NCI-H1694 (cell line): ENCODE measurements at regions not wholly inside any gene's neighbourhood (a gene's known extent, or its start where the extent isn't known, plus 50 kb on each side); places are given as distances from the start of the nearest gene placed in this dataset.
A peak's percentile ranks its signal among the peaks of the same experiment; 100 is the strongest.

ENCODE experiments used
- DNase-seq: peaks from one replicate; lab custom pipeline; 2025; lab: John Stamatoyannopoulos, UW

DNA sequence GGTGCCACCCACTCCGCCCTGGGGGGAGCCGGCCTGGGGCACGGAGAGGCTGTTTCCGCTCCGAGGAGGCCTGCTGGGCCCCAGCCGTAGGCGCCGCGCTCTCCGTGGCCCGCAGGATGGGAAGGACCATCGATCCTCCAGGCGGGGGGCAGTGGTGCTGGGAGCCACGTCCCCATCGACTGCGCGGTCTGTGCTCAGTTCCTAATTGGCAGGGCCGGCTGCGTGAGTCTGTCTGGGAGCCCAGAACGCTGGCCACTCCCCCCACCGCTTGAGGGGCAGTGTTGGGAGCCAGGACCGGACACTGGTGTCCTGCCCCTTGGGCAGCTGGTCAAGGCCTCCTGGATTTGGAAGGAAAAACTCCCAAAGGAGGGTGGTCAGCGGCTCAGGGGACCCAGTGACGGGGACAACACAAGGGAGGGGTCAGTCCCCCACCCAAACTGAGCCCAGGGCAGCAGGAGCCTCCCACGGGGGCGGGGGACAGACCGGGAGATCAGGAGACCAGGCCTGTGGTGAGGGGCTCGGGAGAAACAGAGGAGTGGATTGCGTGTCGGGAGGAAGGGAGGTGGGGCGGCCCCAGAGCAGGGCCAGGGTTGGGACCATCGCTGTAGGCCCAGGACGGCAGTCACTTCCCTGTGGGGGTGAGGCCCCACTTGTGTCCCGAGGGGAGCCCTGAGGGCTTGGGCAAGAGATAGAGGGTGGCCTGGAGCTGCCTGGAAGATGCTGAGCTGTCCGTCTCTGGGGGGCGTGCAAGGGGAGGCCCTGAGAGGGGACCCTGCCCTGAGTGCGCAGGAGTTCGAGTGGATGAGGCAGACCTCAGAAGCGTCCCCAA, 89.0 kb downstream of the UNCX start:
- DNase-seq = no peak

DNA sequence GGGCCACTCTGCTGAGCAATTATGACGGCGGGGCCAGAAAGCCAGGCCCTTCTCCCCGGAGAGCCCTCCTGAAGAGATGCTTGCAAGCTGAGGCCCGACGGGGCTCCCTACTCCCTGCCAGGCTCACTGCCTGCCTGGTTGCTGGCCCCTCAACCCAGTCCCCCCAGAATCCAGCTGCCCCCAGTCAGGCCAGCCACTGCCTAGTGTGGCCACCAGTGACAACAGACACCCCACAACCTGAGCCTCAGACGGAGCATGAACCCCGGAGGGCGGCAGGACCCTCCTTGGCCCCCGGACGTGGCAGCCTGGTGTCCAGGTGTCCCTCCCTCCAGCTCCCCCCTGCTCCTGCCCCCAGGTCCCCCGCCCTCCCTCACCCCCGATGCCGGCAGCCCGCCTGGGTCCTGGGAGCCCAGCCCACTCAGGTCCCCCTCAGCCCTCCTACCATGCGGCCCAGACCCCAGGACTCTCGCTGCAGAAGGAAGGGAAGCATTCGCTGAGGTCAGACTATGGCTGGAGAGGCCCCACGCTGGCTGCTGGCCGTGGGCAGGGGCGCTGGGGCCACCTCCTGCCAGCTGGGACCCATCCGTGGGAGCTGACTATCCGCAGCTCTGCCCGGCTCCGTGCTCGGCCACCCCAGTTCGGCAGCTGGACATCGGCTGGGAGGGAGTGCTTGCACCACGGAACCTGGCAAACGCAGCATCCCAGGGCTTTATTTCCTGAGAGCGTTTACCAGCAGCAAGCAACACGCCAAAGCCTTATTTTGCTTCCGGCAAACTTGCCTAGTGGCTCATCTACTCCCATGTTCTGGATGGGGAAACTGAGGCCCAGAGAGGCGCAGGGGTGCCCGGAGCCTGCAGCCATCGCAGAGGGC, 89.8 kb downstream of the UNCX start:
- DNase-seq = no peak

- DNase-seq = no peak
Observed at GRCh38 chr7:1323178-1324027, 90.7 kb downstream of the UNCX start.

GRCh38 chr7:1324028-1324900, 91.6 kb downstream of the UNCX start:
- no peak for DNase-seq

DNA sequence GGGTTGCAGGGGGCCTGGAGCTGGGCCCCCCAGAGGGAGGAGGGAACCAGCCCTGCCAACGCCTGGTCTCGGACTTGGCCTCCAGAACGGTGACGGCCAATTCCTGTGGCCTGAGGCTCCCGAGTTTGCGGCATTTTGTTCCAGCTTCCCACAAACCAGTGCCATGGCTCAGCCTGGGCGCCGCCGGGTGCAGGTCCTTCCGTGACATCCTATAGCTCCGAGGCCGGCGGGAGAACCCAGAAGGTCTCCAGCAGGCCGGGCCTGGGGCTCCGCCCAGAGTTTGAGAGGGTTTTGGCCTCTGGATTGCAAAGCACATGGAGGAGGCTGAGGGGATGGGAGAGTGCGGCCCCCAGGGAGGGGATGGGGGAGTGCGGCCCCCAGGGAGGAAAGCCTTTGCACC, 92.6 kb downstream of the UNCX start:
- no peak for DNase-seq

DNA sequence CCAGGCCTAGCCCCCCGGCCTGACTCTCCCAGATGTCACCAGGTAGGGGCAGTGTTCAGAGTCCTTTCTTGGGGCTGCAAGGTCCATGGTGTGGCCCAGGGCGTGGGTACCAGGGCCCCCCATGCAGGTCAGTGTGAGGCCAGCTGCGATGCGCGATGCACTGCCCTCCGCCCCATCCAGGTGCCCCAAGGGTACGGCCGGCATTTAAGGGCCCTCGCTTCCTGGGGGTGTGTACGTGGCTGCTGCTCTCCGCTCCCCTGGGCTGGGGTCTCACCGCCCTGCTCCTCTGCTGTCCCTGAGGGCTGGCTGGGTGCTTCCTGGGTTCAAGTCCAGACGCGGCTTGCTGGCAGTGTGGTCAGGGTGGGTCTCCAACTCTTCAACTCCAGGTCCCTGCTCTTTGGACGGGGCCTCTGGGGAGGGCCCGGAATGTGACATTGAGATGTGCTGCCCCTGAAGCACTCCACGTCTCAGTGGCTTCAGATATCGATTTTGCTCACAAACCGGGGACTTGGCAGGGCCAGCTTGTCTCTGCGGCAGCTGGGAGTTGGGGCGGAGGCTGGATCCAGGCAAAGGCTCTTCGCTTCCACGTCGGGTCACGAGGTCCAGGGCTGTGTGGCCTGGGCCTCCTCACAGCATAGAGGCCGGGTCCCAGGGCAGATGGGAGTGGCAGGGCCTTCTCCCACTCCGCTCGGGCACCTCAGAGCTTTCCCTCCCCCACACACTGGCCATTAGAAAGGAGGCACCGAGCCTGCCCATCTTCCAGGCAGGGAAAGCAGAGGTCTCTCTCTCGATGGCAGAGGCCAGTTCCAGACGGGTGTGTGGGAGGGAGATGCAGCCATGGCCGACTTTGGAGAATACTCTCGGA, 93.2 kb downstream of the UNCX start:
- no peak for DNase-seq

DNA sequence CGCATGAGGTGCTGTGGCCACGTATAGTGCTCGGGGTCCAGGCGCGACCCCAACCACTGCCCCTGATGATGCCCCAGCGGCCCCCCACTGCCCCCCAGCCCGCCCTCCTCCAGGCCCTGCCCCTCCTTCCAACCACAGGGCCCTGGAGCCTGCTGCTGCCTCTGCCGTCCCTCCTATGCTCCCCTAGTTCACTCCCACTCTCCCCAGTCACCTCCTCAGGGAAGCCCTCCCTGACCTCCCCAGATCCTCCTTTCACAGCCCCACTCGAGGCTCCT, 93.8 kb downstream of the UNCX start:
- no peak for DNase-seq

DNA sequence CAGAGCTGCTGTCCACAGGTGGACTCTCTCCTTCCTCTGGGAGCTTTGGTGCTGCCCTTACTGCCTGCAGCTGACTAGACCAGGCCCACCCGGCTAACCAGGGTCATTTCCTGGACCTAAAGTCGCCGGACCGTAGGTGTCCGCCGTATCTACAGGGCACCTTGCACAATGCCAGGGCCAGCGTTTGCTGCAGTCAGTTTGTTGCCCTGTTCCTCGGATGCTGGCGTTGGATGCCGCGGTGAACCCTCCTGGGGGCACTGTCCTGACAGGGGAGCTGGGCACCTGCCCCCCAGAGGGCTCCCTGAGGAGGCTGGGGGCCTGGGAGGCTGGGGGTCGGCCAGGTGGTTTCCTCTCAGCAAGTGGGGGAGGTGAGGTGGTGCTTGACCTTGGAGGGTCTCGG, 96.6 kb downstream of the UNCX start:
- no peak for DNase-seq

DNA sequence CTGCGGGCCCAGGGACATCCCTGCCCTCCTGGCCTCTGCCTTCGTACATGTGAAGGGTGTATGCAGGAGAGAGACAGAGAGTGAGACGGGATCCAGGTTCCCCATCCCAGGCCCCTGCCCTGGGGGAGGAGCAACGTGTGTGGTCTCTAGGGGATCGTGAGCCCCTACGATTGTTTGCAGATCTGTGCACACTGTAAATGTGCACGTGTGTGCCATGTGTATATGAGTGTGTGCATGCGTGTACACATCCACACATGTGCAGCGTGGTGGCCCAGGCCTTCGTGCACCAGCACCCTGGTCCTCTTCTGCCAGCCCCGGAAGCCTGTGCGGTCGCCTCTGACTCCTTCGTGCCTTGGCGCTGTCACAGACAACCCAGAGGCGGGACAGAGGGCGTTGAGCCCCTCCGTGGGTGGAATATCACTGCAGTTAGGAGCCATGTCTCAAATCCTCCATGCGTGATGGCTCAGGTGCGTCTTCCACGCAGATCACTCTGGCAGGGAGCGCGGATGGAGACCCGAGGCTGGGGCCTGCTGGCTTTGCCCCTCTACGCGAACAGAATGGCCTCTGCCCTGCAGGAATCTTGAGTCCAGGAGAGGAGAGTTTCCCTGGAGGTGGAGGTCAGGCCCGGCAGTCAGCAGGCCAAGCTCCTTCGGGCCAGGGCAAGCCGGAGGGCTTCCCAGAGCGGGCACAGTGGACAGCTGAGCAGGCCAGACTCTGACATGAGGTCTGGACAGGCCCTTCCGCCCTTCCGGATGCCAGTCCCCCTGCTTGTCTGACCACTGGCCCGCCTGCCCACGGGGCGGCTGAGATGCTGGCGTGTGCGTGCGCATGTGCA, 97.5 kb downstream of the UNCX start:
- DNase-seq = no peak

DNA sequence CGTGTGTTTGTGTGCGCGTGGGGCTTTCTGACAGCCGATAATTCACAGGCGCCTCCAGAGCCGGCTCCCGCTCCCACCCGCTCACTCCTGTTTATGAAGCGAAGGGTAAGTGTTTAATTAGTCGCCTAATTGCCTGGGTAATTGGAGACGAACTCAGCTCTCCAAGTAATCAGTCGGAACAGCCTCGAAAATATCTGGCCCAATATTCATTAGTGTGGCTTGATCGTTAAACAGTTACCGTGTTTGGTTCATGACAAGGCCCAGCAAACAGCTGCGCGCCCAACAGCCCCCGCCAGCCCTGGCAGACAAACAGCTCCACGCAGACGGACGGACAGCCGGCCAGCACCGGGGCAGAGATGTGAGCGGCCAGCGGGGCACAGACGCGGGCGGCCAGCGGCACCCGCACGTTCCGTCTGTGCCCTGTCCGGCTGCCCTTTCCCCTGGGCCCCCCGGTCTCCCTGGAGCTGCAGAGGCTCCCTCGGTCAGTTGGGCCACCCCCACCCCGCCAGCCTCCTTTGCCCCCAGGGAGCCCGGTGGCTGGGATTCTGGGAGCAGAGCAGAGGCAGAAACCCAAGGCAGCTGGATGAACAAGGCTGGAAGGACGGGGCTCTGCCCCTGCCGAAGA, 98.2 kb downstream of the UNCX start:
- DNase-seq = no peak

DNA sequence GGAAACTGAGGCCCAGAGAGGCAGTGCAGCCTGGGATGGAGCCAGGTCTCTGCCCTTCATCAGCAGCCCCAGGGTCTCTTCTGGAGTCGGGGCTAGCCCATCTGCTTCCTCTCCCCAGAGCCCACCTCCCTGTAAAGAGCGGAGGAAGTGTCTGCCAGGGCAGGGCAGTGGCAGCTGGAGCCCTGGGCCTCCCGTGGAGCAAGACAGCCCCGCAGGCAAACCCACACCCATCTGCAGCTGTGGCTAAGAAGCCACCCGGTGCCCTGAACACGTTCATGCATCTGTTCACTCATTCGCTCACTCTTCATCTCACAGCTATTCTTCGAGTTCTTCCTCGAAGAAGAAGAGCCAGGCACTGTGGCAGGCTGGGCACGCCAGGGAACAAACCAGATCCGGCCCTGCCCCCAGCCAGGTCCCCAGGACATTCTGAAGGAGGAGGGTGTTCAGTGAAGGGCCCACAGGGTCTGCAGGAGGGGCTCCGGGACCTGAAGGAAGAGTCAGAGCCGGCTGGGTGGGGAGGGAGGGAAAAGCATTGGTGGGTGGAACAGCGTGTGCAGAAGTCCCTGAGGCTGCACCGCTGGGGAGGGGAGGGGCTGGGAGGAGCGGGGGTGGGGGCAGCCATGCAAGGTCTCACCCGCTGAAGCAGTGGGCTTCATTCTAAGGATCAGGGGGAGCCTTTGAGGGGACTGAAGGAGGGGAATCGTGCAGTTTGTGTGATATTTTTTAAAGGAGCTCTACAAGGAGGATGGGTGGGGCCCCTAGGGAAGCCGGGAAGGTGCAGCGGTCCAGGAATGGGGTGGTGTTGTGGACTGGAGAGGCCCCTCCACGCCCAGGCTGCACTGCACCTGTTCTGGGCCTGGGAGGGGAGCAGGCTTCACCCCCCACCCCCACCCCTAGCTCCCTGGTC, 99.1 kb downstream of the UNCX start:
- peak; percentile 57 for DNase-seq

DNA sequence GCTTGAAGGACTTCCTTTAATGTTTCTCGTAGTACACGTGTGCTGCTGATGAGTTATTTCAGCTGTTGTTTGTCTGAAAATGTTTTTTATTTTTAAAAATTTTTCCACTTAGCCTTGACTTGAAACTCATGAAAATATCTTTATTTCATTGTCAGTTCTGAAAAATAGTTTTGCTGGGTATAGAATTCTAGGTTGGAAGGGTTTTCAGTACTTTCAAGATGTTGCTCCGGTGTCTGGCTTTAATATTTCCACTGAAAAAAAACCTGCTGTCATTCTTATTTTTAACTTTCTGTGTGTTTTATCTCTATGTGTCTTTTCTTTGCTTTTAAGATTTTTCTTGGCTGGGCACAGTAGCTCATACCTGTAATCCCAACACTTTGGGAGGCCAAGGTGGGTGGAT, 103.8 kb downstream of the UNCX start:
- no peak for DNase-seq

- no peak for DNase-seq
Observed at GRCh38 chr7:1339611-1340010, 106.9 kb downstream of the UNCX start.

DNA sequence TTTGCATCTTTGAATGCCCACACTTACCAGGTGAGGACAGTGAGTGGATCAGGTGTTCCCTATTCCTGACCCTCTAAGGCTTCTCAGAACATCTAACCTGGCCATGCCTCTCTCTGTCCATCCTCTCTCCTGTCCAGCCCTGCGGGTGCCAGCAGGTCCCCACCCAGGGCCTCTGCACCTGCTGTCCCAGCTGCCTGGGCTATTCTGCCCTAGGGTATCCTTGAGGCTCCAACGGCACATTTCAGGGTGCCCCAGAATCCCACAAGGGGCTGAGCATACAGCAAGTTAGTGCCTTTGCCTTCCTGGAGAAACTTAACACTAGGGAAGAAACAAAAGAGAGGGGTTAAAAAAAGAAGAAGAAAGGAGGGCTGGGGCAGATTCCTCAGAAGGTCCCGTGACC, 107.4 kb downstream of the UNCX start:
- DNase-seq = no peak

DNA sequence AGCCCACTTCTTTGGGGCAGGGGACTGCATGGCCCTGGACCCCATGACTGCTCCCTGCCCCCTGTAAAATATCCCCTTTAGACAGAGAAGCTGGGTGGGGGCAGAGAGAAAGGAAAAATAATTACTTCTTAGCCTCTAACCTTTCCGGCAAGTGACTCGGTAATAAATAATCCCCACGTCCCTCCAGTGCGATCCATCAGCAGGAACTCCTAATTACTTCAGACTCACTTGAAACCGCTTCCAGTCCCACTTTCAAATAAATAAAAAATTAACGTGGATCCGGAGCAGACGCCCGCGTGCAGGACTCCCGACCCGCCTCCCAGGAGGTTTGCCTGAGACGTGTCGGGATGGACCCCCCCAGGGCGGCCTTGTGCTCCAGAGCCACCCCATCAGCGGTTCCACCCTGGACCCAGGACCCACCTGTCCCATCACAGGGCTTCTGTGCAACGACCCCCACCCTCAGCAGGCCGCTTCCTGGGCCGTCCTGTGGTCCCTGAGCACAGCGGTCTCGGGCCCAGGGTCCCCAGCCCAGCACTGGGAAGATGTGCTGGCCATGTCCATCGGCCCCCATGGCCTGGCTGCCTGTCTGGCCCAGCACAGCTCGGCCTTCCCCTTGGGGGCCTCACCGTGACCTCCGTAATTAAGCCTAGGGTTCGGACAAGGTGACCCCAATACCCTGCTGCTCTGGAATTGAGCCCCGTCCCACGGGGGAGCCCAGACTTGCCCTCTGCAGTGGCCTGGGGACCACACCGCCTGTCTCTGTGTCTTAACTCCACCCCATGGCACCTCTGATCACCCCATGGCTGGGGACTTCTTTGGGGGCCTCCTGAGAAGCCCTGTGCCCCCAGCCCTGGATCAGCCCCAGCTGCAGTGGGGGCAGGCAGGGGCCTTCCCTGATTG, 108.0 kb downstream of the UNCX start:
- DNase-seq = no peak

GRCh38 chr7:1341361-1342089, 108.9 kb downstream of the UNCX start:
- no peak for DNase-seq
